ENCODE measurements at regions not wholly inside any gene's neighbourhood (a gene's known extent, or its start where the extent isn't known, plus 50 kb on each side); places are given as distances from the start of the nearest gene placed in this dataset.

- no peak for TF ChIP-seq ZNF318 (CRISPR knock-in tag; IDR thresholded peaks at IDR 0.05)
- no peak for TF ChIP-seq ZNF619 (CRISPR knock-in tag; IDR thresholded peaks at IDR 0.05)
- no peak for TF ChIP-seq NCOR1 (IDR thresholded peaks at IDR 0.05; ENCODE audit: borderline replicate concordance, low read length)
- TF ChIP-seq RBFOX2 (IDR thresholded peaks at IDR 0.05; ENCODE audit: low read depth, low read length), result no peak
- no peak for TF ChIP-seq ZNF770 (CRISPR knock-in tag; IDR thresholded peaks at IDR 0.05)
- no peak for TF ChIP-seq ZNF280D (CRISPR knock-in tag; IDR thresholded peaks at IDR 0.05)
- no peak for TF ChIP-seq MED13 (CRISPR knock-in tag; IDR thresholded peaks at IDR 0.05)
- TF ChIP-seq NCOA2 (CRISPR knock-in tag; IDR thresholded peaks at IDR 0.05), result no peak
- TF ChIP-seq ZNF713 (CRISPR knock-in tag; IDR thresholded peaks at IDR 0.05), result no peak
Measured at GRCh38 chr2:22855761-22856184, 529.2 kb upstream of the KLHL29 start (continued).

Measured in HepG2 (cell line).